ENCODE measurements at regions not wholly inside any gene's neighbourhood (a gene's known extent, or its start where the extent isn't known, plus 50 kb on each side); places are given as distances from the start of the nearest gene placed in this dataset.

DNA sequence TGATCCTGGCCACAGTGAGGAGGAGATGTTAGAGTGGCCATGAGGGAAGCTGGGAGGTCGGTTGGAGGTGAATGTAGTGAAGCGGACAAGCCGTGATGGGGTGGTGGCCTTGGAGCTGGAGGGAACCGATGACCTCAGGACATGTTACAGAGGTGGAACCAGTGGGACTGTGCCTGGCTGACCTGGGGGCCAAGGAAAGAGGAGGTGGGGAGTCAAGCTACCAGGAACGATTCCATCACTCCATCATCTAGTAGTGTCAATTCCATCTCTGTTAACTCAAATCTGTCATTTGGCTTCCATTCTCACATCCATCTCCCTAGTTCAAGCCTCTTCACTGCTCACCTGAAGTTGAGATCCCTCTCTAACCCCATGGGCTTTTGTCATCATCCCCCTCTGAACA lies 102.4 kb upstream of the LYZL2 start:
- Histone ChIP-seq H3K4me1 (no peaks in the 10 kb centered on the region), H3K27ac (no peak overlapping the region), H3K27me3 (no peaks in the 10 kb centered on the region), H3K36me3 (no peaks in the 10 kb centered on the region), H3K9me3 (no peaks in the 10 kb centered on the region), H3K4me3 (no peak overlapping the region)
- no peak for DNase-seq
- no peak for TF ChIP-seq POLR2A (IDR thresholded peaks at IDR 0.05)
- TF ChIP-seq, protein P1, sequence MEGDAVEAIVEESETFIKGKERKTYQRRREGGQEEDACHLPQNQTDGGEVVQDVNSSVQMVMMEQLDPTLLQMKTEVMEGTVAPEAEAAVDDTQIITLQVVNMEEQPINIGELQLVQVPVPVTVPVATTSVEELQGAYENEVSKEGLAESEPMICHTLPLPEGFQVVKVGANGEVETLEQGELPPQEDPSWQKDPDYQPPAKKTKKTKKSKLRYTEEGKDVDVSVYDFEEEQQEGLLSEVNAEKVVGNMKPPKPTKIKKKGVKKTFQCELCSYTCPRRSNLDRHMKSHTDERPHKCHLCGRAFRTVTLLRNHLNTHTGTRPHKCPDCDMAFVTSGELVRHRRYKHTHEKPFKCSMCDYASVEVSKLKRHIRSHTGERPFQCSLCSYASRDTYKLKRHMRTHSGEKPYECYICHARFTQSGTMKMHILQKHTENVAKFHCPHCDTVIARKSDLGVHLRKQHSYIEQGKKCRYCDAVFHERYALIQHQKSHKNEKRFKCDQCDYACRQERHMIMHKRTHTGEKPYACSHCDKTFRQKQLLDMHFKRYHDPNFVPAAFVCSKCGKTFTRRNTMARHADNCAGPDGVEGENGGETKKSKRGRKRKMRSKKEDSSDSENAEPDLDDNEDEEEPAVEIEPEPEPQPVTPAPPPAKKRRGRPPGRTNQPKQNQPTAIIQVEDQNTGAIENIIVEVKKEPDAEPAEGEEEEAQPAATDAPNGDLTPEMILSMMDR (IDR thresholded peaks at IDR 0.05), result no peak
- intact Hi-C loops (cut with DNase I; ENCODE audit: low total_unique reads), result no loop called here

DNA sequence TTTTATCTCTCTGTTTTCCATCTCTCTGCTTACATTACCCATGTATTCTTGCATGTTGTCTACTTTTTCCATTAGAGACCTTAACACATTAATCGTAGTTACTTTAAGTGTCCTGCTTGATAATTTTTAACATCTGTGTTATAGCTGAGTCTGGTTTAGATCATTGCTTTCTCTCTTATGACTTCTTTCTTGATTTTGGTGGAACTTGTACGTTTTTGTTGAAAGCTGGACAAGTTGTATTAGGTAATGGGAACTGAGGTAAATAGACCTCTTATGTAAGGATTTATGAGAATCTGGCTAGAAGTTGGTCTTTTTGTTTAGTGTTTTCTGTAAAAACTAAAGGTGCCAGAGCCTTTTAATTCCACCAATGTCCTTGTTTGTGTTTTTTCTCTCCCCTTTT lies 100.8 kb upstream of the LYZL2 start:
- Histone ChIP-seq H3K4me3 (no peak overlapping the region), H3K9me3 (no peaks in the 10 kb centered on the region), H3K36me3 (no peaks in the 10 kb centered on the region), H3K27ac (peak overlapping the region; percentile 11 to 37), H3K4me1 (no peaks in the 10 kb centered on the region), H3K27me3 (no peaks in the 10 kb centered on the region)
- TF ChIP-seq POLR2A (IDR thresholded peaks at IDR 0.05), result no peak
- TF ChIP-seq, protein P1 (IDR thresholded peaks at IDR 0.05), result no peak
- intact Hi-C loops (cut with DNase I; ENCODE audit: low total_unique reads), result no loop called here
- no peak for DNase-seq

DNA sequence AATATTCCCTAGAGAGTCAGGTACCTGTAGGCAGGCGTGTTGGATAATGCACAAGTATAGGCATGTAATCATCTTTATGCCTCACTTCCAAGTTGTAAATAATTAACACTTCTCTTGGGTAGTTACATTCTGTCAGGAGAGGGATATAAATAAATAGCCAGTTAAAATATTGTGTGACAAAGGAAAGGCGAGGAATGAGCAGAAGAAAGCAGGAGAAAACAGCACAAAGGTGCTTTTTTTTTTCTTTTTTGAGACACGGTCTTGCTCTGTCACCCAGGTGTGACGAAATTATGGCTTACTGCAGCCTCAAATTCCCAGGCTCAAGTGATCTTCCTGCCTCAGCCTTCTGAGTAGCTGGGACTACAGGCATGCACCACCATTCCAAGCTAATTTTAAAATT lies 99.2 kb upstream of the LYZL2 start:
- no peak for DNase-seq
- no peak for TF ChIP-seq POLR2A (IDR thresholded peaks at IDR 0.05)
- TF ChIP-seq, protein P1 (IDR thresholded peaks at IDR 0.05), result no peak
- Histone ChIP-seq H3K27ac (no peak overlapping the region), H3K4me1 (no peaks in the 10 kb centered on the region), H3K4me3 (no peak overlapping the region), H3K27me3 (no peaks in the 10 kb centered on the region), H3K9me3 (no peaks in the 10 kb centered on the region), H3K36me3 (no peaks in the 10 kb centered on the region)
- intact Hi-C loops (cut with DNase I; ENCODE audit: low total_unique reads), result loop anchor here (10.0 kb wide), 1 partner anchor 1076 kb away; no protein-coding TSS in a partner anchor

DNA sequence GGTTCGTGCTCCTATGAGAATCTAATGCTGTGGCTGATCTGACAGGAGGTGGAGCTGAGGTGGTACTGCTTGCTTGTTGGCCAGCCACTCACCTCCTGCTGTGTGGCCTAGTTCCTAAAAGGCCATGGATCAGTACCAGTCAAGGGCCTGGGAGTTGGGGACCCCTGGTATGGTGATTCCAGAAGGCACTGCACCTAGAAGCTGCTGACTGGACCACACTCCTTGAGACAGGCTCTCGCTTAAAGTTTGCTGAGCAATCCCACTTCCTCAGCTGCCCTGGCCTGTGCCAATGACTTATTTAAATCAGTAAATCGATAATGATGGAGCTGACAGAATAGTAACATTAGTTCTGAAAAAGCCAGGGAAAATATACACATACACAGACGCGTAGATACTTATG lies 98.6 kb upstream of the LYZL2 start:
- no peak for TF ChIP-seq POLR2A (IDR thresholded peaks at IDR 0.05)
- TF ChIP-seq, protein P1 (IDR thresholded peaks at IDR 0.05), result no peak
- no peak overlapping the region for H3K4me3 ChIP-seq
- no peaks in the 10 kb centered on the region for H3K36me3 ChIP-seq
- H3K27ac ChIP-seq, result no peak overlapping the region
- H3K27me3 ChIP-seq, result no peaks in the 10 kb centered on the region
- no peak for DNase-seq
- no peaks in the 10 kb centered on the region for H3K9me3 ChIP-seq
- intact Hi-C loops (cut with DNase I; ENCODE audit: low total_unique reads), result loop anchor here (10.0 kb wide), 1 partner anchor 1077 kb away; no protein-coding TSS in a partner anchor
- H3K4me1 ChIP-seq, result no peaks in the 10 kb centered on the region

- no peak overlapping the region for H3K4me3 ChIP-seq
- no peak overlapping the region for H3K27ac ChIP-seq
- no peak for DNase-seq
- intact Hi-C loops (cut with DNase I; ENCODE audit: low total_unique reads), result loop anchor here (10.0 kb wide), 1 partner anchor 1077 kb away; no protein-coding TSS in a partner anchor
- no peaks in the 10 kb centered on the region for H3K4me1 ChIP-seq
- H3K9me3 ChIP-seq, result no peaks in the 10 kb centered on the region
- TF ChIP-seq, protein P1 (IDR thresholded peaks at IDR 0.05), result no peak
- H3K27me3 ChIP-seq, result no peaks in the 10 kb centered on the region
- H3K36me3 ChIP-seq, result no peaks in the 10 kb centered on the region
Measured at GRCh38 chr10:30727524-30727923, 98.0 kb upstream of the LYZL2 start.

Measured in uterus (tissue), 3 donors.